ENCODE measurements at regions not wholly inside any gene's neighbourhood (a gene's known extent, or its start where the extent isn't known, plus 50 kb on each side); places are given as distances from the start of the nearest gene placed in this dataset.
A peak's percentile ranks its signal among the peaks of the same experiment; 100 is the strongest.
"Not testable (repeated sequence)": the region's sequence is repeated elsewhere in the genome, so short reads cannot be mapped to it uniquely, and the experiment has no call there.

DNA sequence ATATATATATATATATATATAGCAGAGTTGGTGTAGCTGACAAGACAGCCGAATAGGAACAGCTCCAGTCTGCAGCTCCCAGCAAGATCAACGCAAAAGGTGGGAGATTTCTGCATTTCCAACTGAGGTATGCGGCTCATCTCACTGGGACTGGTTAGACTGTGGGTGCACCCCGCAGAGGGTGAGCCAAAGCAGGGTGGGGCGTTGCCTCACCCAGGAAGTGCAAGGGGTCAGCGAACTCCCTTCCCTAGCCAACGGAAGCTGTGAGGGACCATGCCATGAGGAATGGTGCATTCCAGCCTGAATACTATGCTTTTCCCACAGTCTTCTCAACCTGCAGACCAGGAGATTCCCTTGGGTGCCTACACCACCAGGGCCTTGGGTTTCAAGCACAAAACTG lies 81.7 kb upstream of the ST3GAL6 start:
- Histone ChIP-seq H3K4me3 (no peak overlapping the region), H3K4me1 (no peaks in the 10 kb centered on the region)

DNA sequence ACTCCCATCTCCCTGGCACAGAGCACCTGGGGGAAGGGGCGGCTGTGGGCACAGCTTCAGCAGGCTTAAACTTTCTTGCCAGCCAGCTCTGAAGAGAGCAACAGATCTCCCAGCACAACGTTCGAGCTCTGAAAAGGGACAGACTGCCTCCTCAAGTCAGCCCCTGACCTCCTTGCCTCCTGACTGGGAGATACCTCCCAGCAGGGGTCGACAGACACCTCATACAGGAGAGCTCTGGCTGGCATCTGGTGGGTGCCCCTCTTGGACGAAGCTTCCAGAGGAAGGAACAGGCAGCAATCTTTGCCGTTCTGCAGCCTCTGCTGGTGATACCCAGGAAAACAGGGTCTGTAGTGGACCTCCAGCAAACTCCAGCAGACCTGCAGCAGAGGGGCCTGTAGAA lies 80.7 kb upstream of the ST3GAL6 start:
- not testable (repeated sequence) for H3K4me3 ChIP-seq; H3K4me1 ChIP-seq; H3K36me3 ChIP-seq; DNase-seq (ENCODE audit: low spot score); H3K27ac ChIP-seq; H3K9me3 ChIP-seq; H3K27me3 ChIP-seq

More for the DNA sequence above, 81.7 kb upstream of the ST3GAL6 start:
- no peak overlapping the region for H3K27ac ChIP-seq
- DNase-seq (ENCODE audit: low spot score) = no peak
- H3K9me3 ChIP-seq = no peaks in the 10 kb centered on the region
- H3K27me3 ChIP-seq = no peaks in the 10 kb centered on the region
- TF ChIP-seq, protein P1, sequence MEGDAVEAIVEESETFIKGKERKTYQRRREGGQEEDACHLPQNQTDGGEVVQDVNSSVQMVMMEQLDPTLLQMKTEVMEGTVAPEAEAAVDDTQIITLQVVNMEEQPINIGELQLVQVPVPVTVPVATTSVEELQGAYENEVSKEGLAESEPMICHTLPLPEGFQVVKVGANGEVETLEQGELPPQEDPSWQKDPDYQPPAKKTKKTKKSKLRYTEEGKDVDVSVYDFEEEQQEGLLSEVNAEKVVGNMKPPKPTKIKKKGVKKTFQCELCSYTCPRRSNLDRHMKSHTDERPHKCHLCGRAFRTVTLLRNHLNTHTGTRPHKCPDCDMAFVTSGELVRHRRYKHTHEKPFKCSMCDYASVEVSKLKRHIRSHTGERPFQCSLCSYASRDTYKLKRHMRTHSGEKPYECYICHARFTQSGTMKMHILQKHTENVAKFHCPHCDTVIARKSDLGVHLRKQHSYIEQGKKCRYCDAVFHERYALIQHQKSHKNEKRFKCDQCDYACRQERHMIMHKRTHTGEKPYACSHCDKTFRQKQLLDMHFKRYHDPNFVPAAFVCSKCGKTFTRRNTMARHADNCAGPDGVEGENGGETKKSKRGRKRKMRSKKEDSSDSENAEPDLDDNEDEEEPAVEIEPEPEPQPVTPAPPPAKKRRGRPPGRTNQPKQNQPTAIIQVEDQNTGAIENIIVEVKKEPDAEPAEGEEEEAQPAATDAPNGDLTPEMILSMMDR (IDR thresholded peaks at IDR 0.05) = no peak
- no peaks in the 10 kb centered on the region for H3K36me3 ChIP-seq

GRCh38 chr3:98688363-98688762 lies 74.8 kb upstream of the ST3GAL6 start:
- Histone ChIP-seq H3K9me3 (no peaks in the 10 kb centered on the region), H3K27me3 (no peaks in the 10 kb centered on the region), H3K36me3 (no peaks in the 10 kb centered on the region), H3K4me1 (peaks cover 0 to 17% of the 10 kb centered on the region in 2 donors), H3K4me3 (no peak overlapping the region), H3K27ac (no peak overlapping the region)
- TF ChIP-seq, protein P1 (IDR thresholded peaks at IDR 0.05) = no peak
- no peak for DNase-seq (ENCODE audit: low spot score)

DNA sequence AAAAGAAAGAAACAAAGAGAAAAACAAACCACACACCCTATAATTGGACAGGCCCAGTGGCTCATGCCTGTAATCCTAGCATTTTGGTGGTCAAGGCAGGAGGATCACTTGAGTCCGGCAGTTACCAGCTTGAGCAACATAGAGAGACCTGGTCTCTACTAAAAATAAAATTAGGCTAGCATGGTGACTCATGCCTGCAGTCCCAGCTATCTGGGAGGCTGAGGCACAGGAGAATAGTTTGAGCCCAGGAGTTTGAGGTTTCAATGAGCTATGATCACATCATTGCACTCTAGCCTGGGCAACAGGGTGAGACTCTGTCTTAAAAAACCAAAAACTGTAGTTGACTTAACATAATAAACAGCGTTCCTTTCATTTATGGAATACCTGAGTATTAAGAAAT lies 72.3 kb upstream of the ST3GAL6 start:
- TF ChIP-seq, protein P1 (IDR thresholded peaks at IDR 0.05) = no peak
- peaks cover 0 to 18% of the 10 kb centered on the region in 2 donors for H3K4me1 ChIP-seq
- no peak overlapping the region for H3K27ac ChIP-seq
- DNase-seq (ENCODE audit: low spot score) = no peak
- no peaks in the 10 kb centered on the region for H3K9me3 ChIP-seq
- H3K36me3 ChIP-seq = no peaks in the 10 kb centered on the region
- no peaks in the 10 kb centered on the region for H3K27me3 ChIP-seq
- H3K4me3 ChIP-seq = no peak overlapping the region

DNA sequence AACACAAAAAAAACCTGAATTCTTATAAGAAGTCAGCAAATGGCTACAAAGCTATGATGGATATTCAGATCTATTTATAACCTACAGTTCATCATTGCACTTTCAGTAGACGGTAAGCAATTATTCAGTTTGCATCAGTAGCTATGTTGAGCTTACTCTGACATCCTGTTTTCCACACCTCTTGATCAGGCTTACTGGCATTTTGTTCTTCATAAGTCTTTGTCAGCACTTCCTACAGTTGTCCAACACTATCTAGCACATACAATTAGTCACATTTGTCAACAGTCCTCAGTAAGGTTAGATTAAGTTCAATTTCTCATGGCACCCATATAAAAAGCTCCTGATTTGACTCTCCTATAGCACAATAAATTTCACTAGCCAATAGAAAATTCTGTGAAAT lies 71.2 kb upstream of the ST3GAL6 start:
- TF ChIP-seq, protein P1 (IDR thresholded peaks at IDR 0.05) = no peak
- H3K27ac ChIP-seq = no peak overlapping the region
- H3K36me3 ChIP-seq = no peaks in the 10 kb centered on the region
- peaks cover 0 to 18% of the 10 kb centered on the region in 2 donors for H3K4me1 ChIP-seq
- no peak for DNase-seq (ENCODE audit: low spot score)
- no peaks in the 10 kb centered on the region for H3K27me3 ChIP-seq
- no peak overlapping the region for H3K4me3 ChIP-seq
- no peaks in the 10 kb centered on the region for H3K9me3 ChIP-seq

- Histone ChIP-seq H3K36me3 (no peaks in the 10 kb centered on the region), H3K9me3 (no peaks in the 10 kb centered on the region), H3K27me3 (no peaks in the 10 kb centered on the region), H3K4me3 (no peak overlapping the region), H3K27ac (peak overlapping the region in 1 of 2 donors; percentile 39), H3K4me1 (peaks cover 0 to 18% of the 10 kb centered on the region in 2 donors)
- TF ChIP-seq, protein P1 (IDR thresholded peaks at IDR 0.05) = no peak
- DNase-seq (ENCODE audit: low spot score) = no peak
Observed at GRCh38 chr3:98692787-98693473, 70.2 kb upstream of the ST3GAL6 start.

All from right atrium auricular region (tissue), 2 donors.